Osteoblast (primary cell): ENCODE measurements at regions not wholly inside any gene's neighbourhood (a gene's known extent, or its start where the extent isn't known, plus 50 kb on each side); places are given as distances from the start of the nearest gene placed in this dataset.
A peak's percentile ranks its signal among the peaks of the same experiment; 100 is the strongest.

Source experiments
- DNase-seq: peaks from one replicate; pipeline ENCODE4 v3.0.0; 2011; ENCODE audit warnings: low spot score, mixed read lengths; ENCODE audit not compliant: insufficient read length; ENCODE audit errors: missing footprints
- H2AFZ ChIP-seq: 2 replicates; pipeline ENCODE4 v1.6.0; 2011; ENCODE audit warnings: mild to moderate bottlenecking, low read length
- H3K27ac ChIP-seq: 2 replicates; pipeline ENCODE4 v1.5.1; 2011; ENCODE audit warnings: mild to moderate bottlenecking, low read depth, low read length, moderate library complexity
- H3K27me3 ChIP-seq: 2 replicates; pipeline ENCODE4 v1.6.0; 2012; ENCODE audit warnings: mild to moderate bottlenecking, control low read depth, inconsistent platforms, low read length, moderate library complexity; ENCODE audit not compliant: insufficient read depth
- H3K36me3 ChIP-seq: 2 replicates; pipeline ENCODE4 v1.5.1; 2011; ENCODE audit warnings: mild to moderate bottlenecking, low read length, control low read depth, moderate library complexity; ENCODE audit not compliant: insufficient read depth
- H3K4me1 ChIP-seq: 2 replicates; pipeline ENCODE4 v1.5.1; 2011; ENCODE audit warnings: mild to moderate bottlenecking, low read length, control low read depth, moderate library complexity; ENCODE audit not compliant: insufficient read depth
- H3K4me2 ChIP-seq: 2 replicates; pipeline ENCODE4 v1.6.0; 2011; ENCODE audit warnings: mild to moderate bottlenecking, low read length; ENCODE audit not compliant: insufficient read depth
- H3K4me3 ChIP-seq: fragments of 200-600 bp; sonication (generic); 3 replicates; pipeline ENCODE4 v1.5.1; 2012; ENCODE audit warnings: mild to moderate bottlenecking, low read length, inconsistent platforms; ENCODE audit not compliant: insufficient read depth
- H3K79me2 ChIP-seq: 2 replicates; pipeline ENCODE4 v1.6.0; 2012; ENCODE audit warnings: mild to moderate bottlenecking, low read length, control low read depth, inconsistent platforms; ENCODE audit not compliant: insufficient read depth
- H3K9me3 ChIP-seq: 2 replicates; pipeline ENCODE4 v1.5.1; 2011; ENCODE audit warnings: low read depth, low read length, control low read depth
- H4K20me1 ChIP-seq: 2 replicates; pipeline ENCODE4 v1.6.0; 2012; ENCODE audit warnings: mild to moderate bottlenecking, low read length, control low read depth; ENCODE audit not compliant: insufficient read depth
- CTCF ChIP-seq: IDR thresholded peaks from 2 replicates; pipeline ENCODE4 v1.5.1; 2011; ENCODE audit warnings: mild to moderate bottlenecking, low read depth, low read length, moderate library complexity; ENCODE audit errors: extremely low read depth

DNA sequence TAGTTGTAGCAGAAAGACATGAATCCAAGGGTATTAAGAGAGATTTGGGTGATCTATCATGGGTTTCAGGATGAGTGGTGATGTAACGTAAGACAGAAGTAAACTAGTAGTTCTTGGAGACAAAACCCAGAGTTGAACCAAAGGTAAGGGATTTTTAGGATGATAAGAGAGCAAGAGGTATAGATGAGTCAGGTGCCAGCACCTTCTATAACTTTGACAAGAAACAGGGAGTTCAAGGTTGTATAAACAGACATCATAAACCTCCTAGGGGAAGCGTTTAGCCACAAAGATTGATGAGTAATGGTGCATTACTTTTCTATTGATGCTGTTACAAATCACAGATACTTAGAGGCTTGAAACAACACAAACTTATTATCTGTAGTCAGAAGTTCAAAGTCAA is 447.3 kb upstream of the ARHGEF26 start:
- DNase-seq: peak; percentile 38

DNA sequence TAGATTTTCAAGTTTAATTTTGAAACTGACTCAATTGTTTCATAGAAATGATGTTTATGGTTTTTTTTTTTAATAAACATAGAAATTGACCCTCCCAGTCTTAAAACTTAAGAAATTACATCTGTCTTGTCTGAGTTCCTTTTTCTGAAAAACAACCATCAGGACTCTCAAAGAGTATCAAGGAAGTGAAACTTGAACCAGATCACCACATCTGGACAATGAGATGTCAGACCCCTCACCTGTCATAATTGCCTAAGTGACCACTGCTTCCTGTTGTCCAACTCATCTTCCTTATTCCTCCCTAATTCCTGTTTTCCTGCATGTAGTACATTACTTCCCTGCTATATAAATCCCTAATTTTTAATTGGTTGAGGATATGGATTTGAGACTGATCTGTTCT is 441.5 kb upstream of the ARHGEF26 start:
- no peak overlapping the region for H3K27ac ChIP-seq
- no peaks in the 10 kb centered on the region for H3K27me3 ChIP-seq
- H3K4me2 ChIP-seq: no peak overlapping the region
- no peaks in the 10 kb centered on the region for H3K9me3 ChIP-seq
- no peak overlapping the region for H3K4me3 ChIP-seq
- H4K20me1 ChIP-seq: no peaks in the 10 kb centered on the region
- H3K4me1 ChIP-seq: no peaks in the 10 kb centered on the region
- no peaks in the 10 kb centered on the region for H3K36me3 ChIP-seq
- no peak overlapping the region for H2AFZ ChIP-seq
- DNase-seq: no peak
- TF ChIP-seq CTCF: no peak
- H3K79me2 ChIP-seq: no peaks in the 10 kb centered on the region

More for the DNA sequence above, 447.3 kb upstream of the ARHGEF26 start:
- Histone ChIP-seq H3K4me2 (no peak overlapping the region), H3K4me3 (no peak overlapping the region), H3K27me3 (no peaks in the 10 kb centered on the region), H3K79me2 (no peaks in the 10 kb centered on the region), H3K36me3 (no peaks in the 10 kb centered on the region), H3K4me1 (no peaks in the 10 kb centered on the region), H4K20me1 (no peaks in the 10 kb centered on the region), H3K27ac (no peak overlapping the region), H3K9me3 (no peaks in the 10 kb centered on the region), H2AFZ (no peak overlapping the region)
- TF ChIP-seq CTCF: no peak

DNA sequence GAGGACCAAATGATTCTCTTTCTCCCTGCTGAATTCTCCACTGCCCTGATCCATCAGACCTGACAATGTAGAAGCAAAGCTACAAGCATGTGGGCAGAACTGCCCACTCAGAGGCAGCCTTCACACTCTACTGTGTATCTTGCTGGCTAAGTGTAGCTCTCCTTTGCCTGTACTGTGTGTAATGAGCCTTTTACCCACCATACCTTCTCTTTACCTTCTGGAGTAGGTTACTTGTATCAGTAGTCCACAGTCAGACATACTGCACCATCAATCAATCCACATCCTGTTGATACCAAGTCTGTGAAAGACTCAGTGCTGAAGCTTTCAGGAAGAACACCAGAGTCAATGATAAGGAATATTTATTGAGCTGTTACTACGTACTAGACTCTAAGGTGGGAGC is 440.7 kb upstream of the ARHGEF26 start:
- Histone ChIP-seq H3K27me3 (no peaks in the 10 kb centered on the region), H3K79me2 (no peaks in the 10 kb centered on the region), H4K20me1 (no peaks in the 10 kb centered on the region), H3K4me3 (no peak overlapping the region), H3K36me3 (no peaks in the 10 kb centered on the region), H3K27ac (no peak overlapping the region), H3K4me1 (no peaks in the 10 kb centered on the region), H3K9me3 (no peaks in the 10 kb centered on the region), H3K4me2 (no peak overlapping the region), H2AFZ (no peak overlapping the region)
- no peak for DNase-seq
- no peak for TF ChIP-seq CTCF

DNA sequence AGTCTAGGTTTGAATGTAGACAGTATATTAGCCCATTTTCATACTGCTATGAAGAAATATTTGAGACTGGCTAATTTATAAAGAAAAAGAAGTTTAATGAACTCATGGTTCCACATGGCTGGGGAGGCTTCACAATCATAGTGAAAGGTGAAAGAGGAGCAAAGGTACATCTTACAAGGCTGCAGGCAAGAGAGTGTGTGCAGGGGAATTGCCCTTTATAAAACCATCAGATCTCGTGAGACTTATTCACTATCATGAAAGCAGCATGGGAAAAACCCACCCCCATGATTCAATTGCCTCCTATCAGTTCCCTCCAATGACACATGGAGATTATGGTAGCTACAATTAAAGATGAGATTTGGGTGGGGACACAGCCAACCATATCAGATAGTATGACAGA is 440.1 kb upstream of the ARHGEF26 start:
- H2AFZ ChIP-seq: no peak overlapping the region
- H3K4me2 ChIP-seq: no peak overlapping the region
- no peaks in the 10 kb centered on the region for H3K79me2 ChIP-seq
- no peaks in the 10 kb centered on the region for H3K4me1 ChIP-seq
- H4K20me1 ChIP-seq: no peaks in the 10 kb centered on the region
- no peak for DNase-seq
- no peak overlapping the region for H3K27ac ChIP-seq
- H3K27me3 ChIP-seq: no peaks in the 10 kb centered on the region
- no peaks in the 10 kb centered on the region for H3K9me3 ChIP-seq
- TF ChIP-seq CTCF: no peak
- H3K4me3 ChIP-seq: no peak overlapping the region
- H3K36me3 ChIP-seq: no peaks in the 10 kb centered on the region
